GM20000 (cell line): ENCODE measurements at regions not wholly inside any gene's neighbourhood (a gene's known extent, or its start where the extent isn't known, plus 50 kb on each side); places are given as distances from the start of the nearest gene placed in this dataset.

Source experiments
- DNase-seq: peaks from one replicate; pipeline ENCODE4 v3.0.0; 2012; ENCODE audit warnings: low spot score
- CTCF ChIP-seq: IDR thresholded peaks from 2 replicates; pipeline ENCODE4 v1.5.1; 2012; ENCODE audit warnings: mild to moderate bottlenecking, control low read depth; ENCODE audit errors: extremely low read depth, missing control alignments

- no peak for DNase-seq
- TF ChIP-seq CTCF, result no peak
Measured at GRCh38 chr6:110558575-110558974, 82.2 kb upstream of the SLC22A16 start.

- no peak for DNase-seq
- TF ChIP-seq CTCF, result no peak
Measured at GRCh38 chr6:110557199-110557598, 80.8 kb upstream of the SLC22A16 start.

- TF ChIP-seq CTCF, result no peak
- no peak for DNase-seq
Measured at GRCh38 chr6:110556317-110557110, 80.1 kb upstream of the SLC22A16 start.

GRCh38 chr6:110554966-110555460 is 78.6 kb upstream of the SLC22A16 start:
- no peak for DNase-seq

GRCh38 chr6:110554441-110554840 is 78.0 kb upstream of the SLC22A16 start:
- no peak for DNase-seq
- no peak for TF ChIP-seq CTCF

More at GRCh38 chr6:110554966-110555460, 78.6 kb upstream of the SLC22A16 start:
- TF ChIP-seq CTCF, result no peak

GRCh38 chr6:110552901-110553641 is 76.7 kb upstream of the SLC22A16 start:
- no peak for DNase-seq
- TF ChIP-seq CTCF, result no peak

- no peak for DNase-seq
- TF ChIP-seq CTCF, result no peak
Measured at GRCh38 chr6:110552076-110552475, 75.7 kb upstream of the SLC22A16 start.
